ENCODE measurements at regions not wholly inside any gene's neighbourhood (a gene's known extent, or its start where the extent isn't known, plus 50 kb on each side); places are given as distances from the start of the nearest gene placed in this dataset.

DNA sequence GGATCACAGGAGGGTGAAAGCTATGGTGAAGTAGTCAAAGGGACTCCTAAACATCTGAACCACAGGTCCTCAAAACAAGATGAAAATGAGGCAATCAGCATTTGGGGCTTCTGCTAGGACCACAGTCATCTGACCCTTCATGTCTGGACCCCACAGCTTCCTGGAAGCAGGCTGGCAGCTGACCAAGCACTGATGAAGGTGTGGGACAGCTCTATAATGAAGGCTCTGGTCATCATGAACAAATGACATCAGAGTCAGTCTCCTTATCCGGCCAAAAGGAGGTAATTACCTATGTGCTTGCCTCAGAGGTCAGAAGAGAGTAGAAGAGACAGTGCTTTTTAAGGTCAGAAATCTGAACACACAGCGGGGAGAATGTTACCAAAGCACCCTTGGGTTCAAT, 101.2 kb upstream of the GNAO1 start:
- no peak for DNase-seq (ENCODE audit: low spot score)

DNA sequence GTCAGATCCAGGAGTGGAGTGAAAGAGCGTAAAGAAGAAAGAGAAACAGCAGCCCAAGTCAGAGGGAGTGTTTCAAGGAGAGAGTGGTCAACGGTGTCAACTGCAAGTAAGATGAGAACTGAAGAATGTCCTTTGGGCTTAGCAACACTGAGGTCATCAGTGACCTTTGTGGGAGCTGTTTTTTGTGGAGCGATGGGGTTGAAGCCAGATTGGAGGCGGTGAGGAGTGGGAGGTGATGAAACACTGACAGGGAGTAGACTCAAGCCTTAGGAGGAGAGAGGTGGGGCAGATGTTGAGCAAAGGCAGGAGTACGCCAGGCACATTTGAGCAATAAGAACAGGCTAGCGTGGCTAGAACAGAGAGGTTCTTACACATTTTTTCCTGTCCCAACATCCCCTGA, 103.7 kb upstream of the GNAO1 start:
- DNase-seq (ENCODE audit: low spot score): no peak

DNA sequence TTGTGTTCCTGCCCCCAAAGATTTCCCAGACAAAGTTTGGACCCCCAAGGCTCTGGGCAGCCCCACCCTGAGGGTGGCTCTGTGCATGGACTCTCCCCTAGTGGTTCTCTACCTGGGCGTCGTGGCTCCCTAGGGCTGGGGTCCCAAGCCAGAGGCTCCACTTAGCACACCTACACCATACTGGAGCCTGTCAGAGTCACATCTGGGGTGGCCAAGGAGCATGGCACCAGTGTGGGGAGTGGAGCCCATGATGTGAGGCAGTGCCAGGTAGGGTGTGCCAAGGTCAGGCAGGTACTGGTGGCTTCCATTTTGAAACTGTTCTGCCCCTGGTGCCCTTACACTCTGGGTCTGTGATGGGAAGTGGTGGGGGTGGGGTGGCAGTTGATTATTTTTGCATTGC, 109.9 kb upstream of the GNAO1 start:
- DNase-seq (ENCODE audit: low spot score): no peak

GRCh38 chr16:56075732-56076388, 115.4 kb upstream of the GNAO1 start:
- no peak for DNase-seq (ENCODE audit: low spot score)

DNA sequence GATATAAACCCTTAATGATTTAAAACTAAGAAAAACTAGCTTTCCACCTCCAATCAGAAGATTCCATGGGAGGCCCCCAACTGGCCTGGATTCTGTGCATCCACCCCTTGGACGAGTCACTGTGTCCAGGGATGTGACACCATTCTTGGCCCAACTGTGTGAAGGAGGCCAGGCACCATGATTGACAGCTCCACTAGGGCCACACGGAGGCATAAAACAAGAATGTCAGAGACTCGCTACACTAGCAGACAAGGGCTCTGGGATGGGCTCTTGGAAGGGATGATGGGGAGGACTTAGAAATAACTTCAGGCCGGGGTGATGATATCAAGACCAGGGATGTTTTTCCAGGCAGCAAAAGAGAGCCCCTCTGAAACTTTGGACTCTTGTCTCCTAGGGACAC, 117.8 kb upstream of the GNAO1 start:
- DNase-seq (ENCODE audit: low spot score): no peak

- DNase-seq (ENCODE audit: low spot score): no peak
These were observed 119.2 kb upstream of the GNAO1 start for GRCh38 chr16:56072096-56072495.

GRCh38 chr16:56068816-56069215, 122.5 kb upstream of the GNAO1 start:
- no peak for DNase-seq (ENCODE audit: low spot score)

DNA sequence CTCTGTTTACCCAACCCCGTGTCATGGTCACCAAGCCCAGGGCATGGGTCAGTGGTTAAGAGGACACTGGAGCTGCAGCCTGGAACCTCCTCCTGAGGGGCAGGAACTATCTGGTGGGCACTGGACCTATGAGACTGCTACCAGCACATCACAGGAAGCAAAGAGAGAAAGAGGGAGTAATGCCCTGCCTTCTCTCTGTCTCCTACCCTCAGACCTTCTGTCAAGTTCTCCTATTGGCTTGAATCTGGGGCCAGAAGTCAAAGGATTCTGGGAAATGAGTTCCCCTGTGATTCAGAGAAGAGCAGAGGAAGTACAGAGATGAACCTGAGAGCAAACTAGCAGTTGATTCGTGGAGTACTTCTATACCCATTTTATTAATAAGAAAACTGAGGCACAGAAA, 123.0 kb upstream of the GNAO1 start:
- DNase-seq (ENCODE audit: low spot score): no peak

- DNase-seq (ENCODE audit: low spot score): no peak
These were observed 123.9 kb upstream of the GNAO1 start for GRCh38 chr16:56067406-56067805.

- no peak for DNase-seq (ENCODE audit: low spot score)
These were observed 124.7 kb upstream of the GNAO1 start for GRCh38 chr16:56066617-56067016.

DNA sequence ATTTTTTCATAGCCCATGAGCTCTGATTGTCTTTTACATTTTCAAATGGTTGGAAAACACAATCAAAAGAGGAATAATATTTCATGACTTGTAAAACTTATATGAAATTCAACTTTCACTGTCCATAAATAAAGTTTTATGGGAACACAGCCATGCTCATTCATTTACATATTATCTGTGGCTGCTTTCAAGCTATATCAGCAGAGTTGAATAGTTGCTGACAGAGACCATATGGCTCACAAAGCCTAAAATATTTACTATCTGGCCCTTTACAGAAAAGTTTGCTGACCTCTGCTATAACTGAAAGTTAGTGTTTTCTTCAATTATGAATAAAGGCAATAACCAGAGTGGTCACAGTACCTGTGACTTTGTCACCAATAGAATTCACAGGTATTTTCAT, 128.2 kb upstream of the GNAO1 start:
- no peak for DNase-seq (ENCODE audit: low spot score)

DNA sequence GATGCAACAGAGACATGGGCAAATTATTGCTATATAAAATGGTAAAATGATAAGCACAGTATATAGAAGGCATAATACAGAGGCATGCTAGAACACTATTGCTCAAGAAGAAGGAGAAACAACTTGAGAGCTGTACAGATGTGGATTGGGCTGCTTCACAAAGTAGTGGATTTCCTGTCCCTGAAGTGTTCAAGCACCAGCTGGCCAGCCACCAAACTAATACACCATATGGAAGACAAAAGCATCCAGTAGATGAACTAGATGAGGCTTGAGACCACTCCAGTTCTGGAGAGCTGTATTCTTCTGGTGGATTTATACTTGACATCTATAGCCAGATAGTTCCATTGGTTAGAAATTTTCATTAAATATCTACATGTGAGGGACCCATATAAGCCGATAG, 134.1 kb upstream of the GNAO1 start:
- no peak for DNase-seq (ENCODE audit: low spot score)

DNA sequence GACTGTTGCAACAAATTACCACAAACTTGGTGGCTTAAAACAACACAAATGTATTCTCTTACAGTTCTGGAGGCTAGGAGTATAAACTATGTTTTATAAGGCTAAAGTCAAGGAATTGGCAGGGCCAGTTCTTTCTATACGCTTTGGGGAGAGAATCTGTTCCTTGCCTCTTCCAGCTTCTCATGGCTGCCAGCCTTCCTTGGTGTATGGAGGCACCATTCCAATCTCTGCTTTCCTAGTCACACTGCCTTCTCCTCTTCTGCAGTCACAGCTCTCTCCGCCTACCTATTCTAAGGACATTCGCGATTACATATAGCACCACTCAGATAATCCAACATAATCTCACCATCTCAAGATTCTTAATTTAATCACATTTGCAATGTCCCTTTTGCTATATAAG, 140.4 kb upstream of the GNAO1 start:
- no peak for DNase-seq (ENCODE audit: low spot score)

DNA sequence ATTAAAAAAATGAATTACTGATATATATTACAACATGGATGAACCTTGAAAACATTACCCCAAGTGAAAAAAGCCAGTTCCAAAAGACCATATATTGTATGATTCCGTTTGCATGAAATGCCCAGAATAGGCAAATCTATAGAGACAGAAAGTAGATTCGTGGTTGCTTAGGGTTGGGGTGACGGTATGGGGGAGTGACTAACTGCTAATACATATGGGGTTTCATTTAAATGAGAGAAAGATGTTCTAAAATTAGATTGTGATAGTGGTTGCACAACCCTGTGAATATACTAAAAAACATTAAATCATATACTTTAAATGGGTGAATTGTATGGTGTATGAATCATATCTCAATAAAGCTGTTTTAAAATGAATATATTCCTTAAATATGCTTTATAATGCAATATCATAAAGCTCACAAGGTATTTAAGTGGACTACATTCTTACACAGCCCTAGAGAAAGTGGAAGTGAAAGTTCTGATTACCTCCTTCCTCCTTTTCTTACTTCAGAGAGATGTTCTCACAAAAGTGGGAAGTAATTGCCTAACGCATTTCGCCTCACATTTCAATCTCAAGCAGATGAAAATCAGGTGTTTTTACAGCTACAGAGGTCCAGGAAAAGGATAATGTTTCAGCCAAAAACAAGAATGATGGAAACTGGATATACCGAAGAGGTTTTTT, 142.7 kb upstream of the GNAO1 start:
- no peak for DNase-seq (ENCODE audit: low spot score)

- no peak for DNase-seq (ENCODE audit: low spot score)
These were observed 143.7 kb upstream of the GNAO1 start for GRCh38 chr16:56047307-56048234.

DNA sequence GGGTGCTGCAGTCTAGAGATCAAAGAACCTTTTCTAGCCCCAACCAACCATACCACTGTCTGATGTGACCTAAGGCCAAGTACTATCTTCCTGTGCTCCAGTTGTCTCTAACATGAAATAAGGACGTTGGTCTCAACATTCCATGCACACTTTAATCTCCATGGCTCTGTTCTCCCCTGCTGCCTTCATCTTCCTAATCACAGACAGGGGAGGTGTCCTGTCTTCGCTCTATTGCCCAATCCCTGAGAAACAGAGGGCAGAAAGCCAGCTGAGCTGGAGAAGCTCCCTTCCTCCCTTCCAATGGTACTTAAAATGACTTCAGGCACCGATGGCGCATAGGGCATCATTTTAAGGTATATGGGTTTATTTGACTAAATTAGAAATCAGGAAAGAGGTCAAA, 148.9 kb upstream of the GNAO1 start:
- DNase-seq (ENCODE audit: low spot score): no peak

GRCh38 chr16:56041556-56042140, 149.6 kb upstream of the GNAO1 start:
- no peak for DNase-seq (ENCODE audit: low spot score)

- no peak for DNase-seq (ENCODE audit: low spot score)
These were observed 152.7 kb upstream of the GNAO1 start for GRCh38 chr16:56038564-56039098.

- no peak for DNase-seq (ENCODE audit: low spot score)
These were observed 156.9 kb upstream of the CES5A start for GRCh38 chr16:56032072-56032471.

DNA sequence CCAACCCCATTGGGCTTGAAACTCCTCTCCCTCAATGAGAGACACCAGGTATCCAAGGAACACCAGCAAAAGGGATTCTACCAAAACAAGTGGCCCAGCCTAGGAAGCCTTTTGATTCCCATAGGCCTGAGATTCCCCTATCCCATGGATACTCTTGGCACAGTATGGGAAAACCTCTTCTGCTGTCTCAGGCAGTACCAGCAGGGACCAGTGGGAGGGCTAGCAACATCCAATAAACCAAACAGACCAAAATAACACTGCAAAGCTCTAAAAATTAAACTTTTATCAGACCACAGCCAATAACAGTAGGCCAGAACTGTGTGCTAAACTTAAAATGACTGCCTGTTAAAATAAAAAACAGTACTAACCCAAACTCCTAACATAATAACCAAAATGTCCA, 153.9 kb upstream of the CES5A start:
- DNase-seq (ENCODE audit: low spot score): no peak

DNA sequence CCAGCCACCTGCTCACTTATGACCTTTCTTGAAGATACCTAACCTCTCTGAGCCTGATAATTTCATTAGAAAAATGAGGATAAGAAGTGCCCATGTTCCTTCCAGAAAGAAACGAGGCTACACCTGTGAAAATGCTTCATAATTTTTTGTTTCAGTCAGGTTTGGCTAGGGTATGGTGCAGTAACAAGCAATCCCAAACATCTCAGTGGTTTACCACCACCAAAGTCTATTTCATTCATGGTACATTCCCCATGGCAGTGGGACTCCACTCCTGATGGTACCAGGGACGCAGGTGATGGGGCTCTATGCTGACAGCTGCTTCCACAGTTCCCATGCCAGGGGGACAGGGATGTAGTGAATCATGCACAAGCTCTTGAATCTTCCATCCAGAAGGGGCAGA, 147.6 kb upstream of the CES5A start:
- DNase-seq (ENCODE audit: low spot score): no peak

GRCh38 chr16:56019274-56019673, 144.1 kb upstream of the CES5A start:
- no peak for DNase-seq (ENCODE audit: low spot score)
